Mucosa of rectum (tissue), 2 donors: ENCODE measurements at regions not wholly inside any gene's neighbourhood (a gene's known extent, or its start where the extent isn't known, plus 50 kb on each side); places are given as distances from the start of the nearest gene placed in this dataset.

ENCODE experiments used
- H3K27ac ChIP-seq, 2 donors: one replicate each; pipeline ENCODE4 v1.7.0; 2013; ENCODE audit warnings: inconsistent platforms in 2 of 2, low read depth in 2 of 2, low read length in 2 of 2
- H3K27me3 ChIP-seq, 2 donors: one replicate each; pipeline ENCODE4 v1.7.0; 2013; ENCODE audit warnings: low read length in 2 of 2; ENCODE audit not compliant: control insufficient read depth in 2 of 2, insufficient read depth in 2 of 2
- H3K36me3 ChIP-seq, 2 donors: one replicate each; pipeline ENCODE4 v1.7.0; 2013; ENCODE audit warnings: low read length in 2 of 2; ENCODE audit not compliant: control insufficient read depth in 2 of 2, insufficient read depth in 2 of 2
- H3K4me1 ChIP-seq, 2 donors: one replicate each; pipeline ENCODE4 v1.7.0; 2013; ENCODE audit warnings: low read length in 2 of 2, mild to moderate bottlenecking in 1 of 2; ENCODE audit not compliant: control insufficient read depth in 2 of 2, insufficient read depth in 2 of 2
- H3K4me3 ChIP-seq, 2 donors: one replicate each; pipeline ENCODE4 v1.7.0; 2013; ENCODE audit warnings: low read length in 2 of 2
- H3K9ac ChIP-seq, 2 donors: one replicate each; pipeline ENCODE4 v1.7.0; 2013; ENCODE audit warnings: low read length in 2 of 2, low read depth in 1 of 2, mild to moderate bottlenecking in 1 of 2
- H3K9me3 ChIP-seq, 2 donors: one replicate each; pipeline ENCODE4 v1.7.0; 2013; ENCODE audit warnings: low read length in 2 of 2; ENCODE audit not compliant: control insufficient read depth in 2 of 2
- donor health status: healthy.
- donor health status: Normal muscosa, but diverticular disease.

GRCh38 chrX:10047133-10047532 lies 80.0 kb downstream of the CLDN34 start:
- Histone ChIP-seq H3K4me1 (no peaks in the 10 kb centered on the region), H3K4me3 (no peak overlapping the region), H3K36me3 (no peaks in the 10 kb centered on the region), H3K9me3 (no peaks in the 10 kb centered on the region), H3K27me3 (no peaks in the 10 kb centered on the region), H3K27ac (no peak overlapping the region), H3K9ac (no peak overlapping the region)

GRCh38 chrX:10047631-10048030 lies 80.5 kb downstream of the CLDN34 start:
- Histone ChIP-seq H3K9ac (no peak overlapping the region), H3K9me3 (no peaks in the 10 kb centered on the region), H3K4me3 (no peak overlapping the region), H3K27ac (no peak overlapping the region), H3K36me3 (no peaks in the 10 kb centered on the region), H3K4me1 (no peaks in the 10 kb centered on the region), H3K27me3 (no peaks in the 10 kb centered on the region)

DNA sequence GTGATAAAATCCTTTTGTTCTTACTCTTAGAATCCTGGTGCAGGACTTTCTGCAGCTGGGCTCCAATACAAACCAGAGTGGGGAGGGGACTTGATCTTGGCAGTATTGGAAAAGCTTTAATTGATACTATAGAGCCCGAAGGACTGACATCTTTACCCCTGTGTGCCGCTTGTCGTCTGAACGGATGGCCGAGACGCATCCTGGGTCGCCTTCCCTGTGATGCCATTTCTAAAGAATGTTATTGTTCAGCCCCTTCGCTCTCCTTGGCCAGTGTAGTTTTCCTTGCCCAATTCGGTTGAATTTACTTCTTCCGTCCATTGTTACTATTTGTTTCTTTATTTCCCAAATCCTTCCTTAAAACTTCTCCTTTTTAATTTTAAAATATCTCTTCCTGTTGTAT lies 80.9 kb downstream of the CLDN34 start:
- Histone ChIP-seq H3K27ac (no peak overlapping the region), H3K36me3 (no peaks in the 10 kb centered on the region), H3K9ac (no peak overlapping the region), H3K27me3 (no peaks in the 10 kb centered on the region), H3K4me3 (no peak overlapping the region), H3K9me3 (no peaks in the 10 kb centered on the region), H3K4me1 (no peaks in the 10 kb centered on the region)

DNA sequence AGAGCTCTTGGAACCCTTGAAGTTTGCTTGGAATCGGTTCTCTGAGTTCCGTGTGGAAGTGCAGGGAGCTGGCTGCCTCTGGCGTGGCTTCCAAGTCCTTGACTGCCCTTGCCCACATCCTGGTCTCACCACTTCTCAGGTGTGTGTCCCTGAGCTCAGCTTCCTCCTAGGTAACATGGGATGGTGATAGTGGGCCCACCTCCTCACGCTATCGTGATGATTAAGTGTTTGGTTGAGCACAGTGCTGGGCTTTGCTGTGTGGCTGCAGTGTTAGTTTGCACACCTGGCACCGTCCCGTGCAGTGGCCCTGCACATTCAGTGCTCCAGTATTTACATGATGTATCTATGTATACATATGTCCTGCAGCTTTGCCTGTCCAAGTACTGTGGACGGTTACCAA lies 81.5 kb downstream of the CLDN34 start:
- Histone ChIP-seq H3K4me1 (no peaks in the 10 kb centered on the region), H3K9ac (no peak overlapping the region), H3K4me3 (no peak overlapping the region), H3K9me3 (no peaks in the 10 kb centered on the region), H3K36me3 (no peaks in the 10 kb centered on the region), H3K27ac (no peak overlapping the region), H3K27me3 (no peaks in the 10 kb centered on the region)

DNA sequence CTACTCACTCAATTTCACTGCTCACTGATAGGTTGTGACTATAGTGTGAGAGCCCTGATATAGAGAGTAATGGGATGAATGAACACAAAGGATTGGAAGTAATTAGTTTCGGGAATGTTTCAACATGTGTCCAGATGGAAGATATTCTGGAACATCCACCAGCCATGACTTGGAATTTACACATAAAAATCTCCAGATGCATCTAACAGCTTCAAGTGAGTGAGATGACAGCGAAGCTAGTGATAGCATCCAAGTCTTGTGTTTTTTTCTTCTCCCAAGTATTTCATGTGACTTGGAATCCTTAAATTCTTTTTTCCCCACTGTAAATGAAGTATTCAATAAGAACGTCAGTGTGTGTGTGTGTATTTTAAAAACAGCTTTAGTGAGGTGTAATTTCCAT lies 82.1 kb downstream of the CLDN34 start:
- Histone ChIP-seq H3K27ac (no peak overlapping the region), H3K36me3 (no peaks in the 10 kb centered on the region)

DNA sequence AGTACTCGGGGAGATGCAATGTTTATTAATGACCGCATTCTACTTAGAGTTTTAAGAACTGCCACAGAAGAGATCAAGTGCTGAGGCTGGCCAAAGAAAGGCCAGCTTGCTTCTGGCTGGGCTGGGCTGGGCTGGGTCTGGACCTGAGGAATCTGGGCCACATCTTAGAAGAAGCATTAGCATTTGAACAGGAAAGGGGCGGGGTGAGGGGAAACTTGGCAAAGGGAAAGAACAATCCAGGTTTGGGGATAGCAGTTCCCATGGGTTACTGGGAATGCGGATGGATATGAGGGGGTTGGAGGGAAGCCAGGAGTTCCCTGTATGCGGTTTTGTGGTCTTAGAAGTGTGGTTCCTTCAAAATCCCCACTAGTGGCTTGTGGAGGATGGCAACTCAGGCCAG lies 83.3 kb downstream of the CLDN34 start:
- no peaks in the 10 kb centered on the region for H3K4me1 ChIP-seq
- H3K27ac ChIP-seq = no peak overlapping the region
- H3K9ac ChIP-seq = no peak overlapping the region
- H3K4me3 ChIP-seq = no peak overlapping the region
- no peaks in the 10 kb centered on the region for H3K27me3 ChIP-seq
- no peaks in the 10 kb centered on the region for H3K36me3 ChIP-seq
- peaks cover 0 to 5% of the 10 kb centered on the region in 2 donors for H3K9me3 ChIP-seq

More for the DNA sequence above, 82.1 kb downstream of the CLDN34 start:
- no peak overlapping the region for H3K4me3 ChIP-seq
- no peak overlapping the region for H3K9ac ChIP-seq
- H3K9me3 ChIP-seq = no peaks in the 10 kb centered on the region
- no peaks in the 10 kb centered on the region for H3K27me3 ChIP-seq
- no peaks in the 10 kb centered on the region for H3K4me1 ChIP-seq

- H3K4me1 ChIP-seq = no peaks in the 10 kb centered on the region
- no peaks in the 10 kb centered on the region for H3K27me3 ChIP-seq
- H3K4me3 ChIP-seq = no peak overlapping the region
- H3K9me3 ChIP-seq = peaks cover 0 to 5% of the 10 kb centered on the region in 2 donors
- H3K27ac ChIP-seq = no peak overlapping the region
- no peak overlapping the region for H3K9ac ChIP-seq
- no peaks in the 10 kb centered on the region for H3K36me3 ChIP-seq
Observed at GRCh38 chrX:10051866-10052480, 84.8 kb downstream of the CLDN34 start.

GRCh38 chrX:10052906-10053625 lies 85.9 kb downstream of the CLDN34 start:
- Histone ChIP-seq H3K9me3 (peaks cover 0 to 5% of the 10 kb centered on the region in 2 donors), H3K27me3 (no peaks in the 10 kb centered on the region), H3K4me1 (no peaks in the 10 kb centered on the region), H3K4me3 (no peak overlapping the region), H3K27ac (no peak overlapping the region), H3K36me3 (no peaks in the 10 kb centered on the region), H3K9ac (no peak overlapping the region)

- Histone ChIP-seq H3K27me3 (no peaks in the 10 kb centered on the region), H3K4me3 (no peak overlapping the region), H3K4me1 (no peaks in the 10 kb centered on the region), H3K27ac (no peak overlapping the region), H3K9me3 (peaks cover 0 to 5% of the 10 kb centered on the region in 2 donors), H3K9ac (no peak overlapping the region), H3K36me3 (no peaks in the 10 kb centered on the region)
Observed at GRCh38 chrX:10054396-10054795, 87.2 kb downstream of the CLDN34 start.

GRCh38 chrX:10055430-10055829 lies 88.3 kb downstream of the CLDN34 start:
- Histone ChIP-seq H3K4me1 (no peaks in the 10 kb centered on the region), H3K36me3 (no peaks in the 10 kb centered on the region), H3K9ac (no peak overlapping the region), H3K9me3 (peaks cover 0 to 5% of the 10 kb centered on the region in 2 donors), H3K27me3 (no peaks in the 10 kb centered on the region), H3K27ac (no peak overlapping the region), H3K4me3 (no peak overlapping the region)
